NT2/D1 (cell line): ENCODE measurements at regions not wholly inside any gene's neighbourhood (a gene's known extent, or its start where the extent isn't known, plus 50 kb on each side); places are given as distances from the start of the nearest gene placed in this dataset.

ENCODE experiments used
- DNase-seq: peaks from one replicate; pipeline ENCODE4 v3.0.0-alpha.2; 2011; ENCODE audit warnings: low read depth, low spot score
- H3K27me3 ChIP-seq: 2 replicates; pipeline ENCODE4 v1.6.0; 2011; ENCODE audit warnings: mild to moderate bottlenecking; ENCODE audit not compliant: insufficient read length, insufficient read depth
- H3K36me3 ChIP-seq: 2 replicates; pipeline ENCODE4 v1.6.1; 2011; ENCODE audit warnings: mild to moderate bottlenecking, low read length, mixed read lengths; ENCODE audit not compliant: insufficient read depth, insufficient read length
- H3K4me1 ChIP-seq: 2 replicates; pipeline ENCODE4 v1.5.1; 2011; ENCODE audit not compliant: insufficient read depth, insufficient read length
- H3K4me3 ChIP-seq: 2 replicates; pipeline ENCODE4 v1.5.1; 2011; ENCODE audit warnings: low read depth; ENCODE audit not compliant: insufficient read length
- H3K9ac ChIP-seq: 2 replicates; pipeline ENCODE4 v1.6.0; 2011; ENCODE audit warnings: low read depth; ENCODE audit not compliant: insufficient read length
- H3K9me3 ChIP-seq: 2 replicates; pipeline ENCODE4 v1.5.1; 2011; ENCODE audit warnings: mild to moderate bottlenecking, low read length; ENCODE audit not compliant: insufficient read depth
- SUZ12 ChIP-seq: IDR thresholded peaks from 2 replicates; pipeline ENCODE4 v1.6.1; 2011; ENCODE audit not compliant: insufficient read length, insufficient read depth; ENCODE audit errors: extremely low read depth
- YY1 ChIP-seq: IDR thresholded peaks from 2 replicates; pipeline ENCODE4 v1.6.1; 2011; ENCODE audit not compliant: insufficient read length, insufficient read depth
- ZNF274 ChIP-seq: IDR thresholded peaks from 2 replicates; pipeline ENCODE4 v1.6.1; 2011; ENCODE audit warnings: mild to moderate bottlenecking, low read depth, low read length

- H3K9me3 ChIP-seq, result no peaks in the 10 kb centered on the region
- H3K27me3 ChIP-seq, result no peaks in the 10 kb centered on the region
- peaks cover 3% of the 10 kb centered on the region for H3K4me1 ChIP-seq
- no peaks in the 10 kb centered on the region for H3K36me3 ChIP-seq
- no peak for DNase-seq
- no peak overlapping the region for H3K9ac ChIP-seq
- no peak for TF ChIP-seq ZNF274
- no peak for TF ChIP-seq SUZ12
- TF ChIP-seq YY1, result no peak
- no peak overlapping the region for H3K4me3 ChIP-seq
Observed at GRCh38 chr1:90561103-90561783, 155.9 kb downstream of the BARHL2 start.

- H3K4me3 ChIP-seq, result no peak overlapping the region
- H3K36me3 ChIP-seq, result no peaks in the 10 kb centered on the region
- TF ChIP-seq YY1 (no peak), SUZ12 (no peak), ZNF274 (no peak)
- H3K9ac ChIP-seq, result no peak overlapping the region
- no peak for DNase-seq
- H3K4me1 ChIP-seq, result peaks cover 3% of the 10 kb centered on the region
- no peaks in the 10 kb centered on the region for H3K9me3 ChIP-seq
- no peaks in the 10 kb centered on the region for H3K27me3 ChIP-seq
Observed at GRCh38 chr1:90558754-90559378, 158.2 kb downstream of the BARHL2 start.

GRCh38 chr1:90558126-90558525 is 159.0 kb downstream of the BARHL2 start:
- Histone ChIP-seq H3K9me3 (no peaks in the 10 kb centered on the region), H3K4me3 (no peak overlapping the region), H3K4me1 (peaks cover 3% of the 10 kb centered on the region), H3K27me3 (no peaks in the 10 kb centered on the region), H3K9ac (no peak overlapping the region), H3K36me3 (no peaks in the 10 kb centered on the region)
- TF ChIP-seq YY1, result no peak
- no peak for TF ChIP-seq SUZ12
- no peak for DNase-seq

- TF ChIP-seq ZNF274 (no peak), SUZ12 (no peak), YY1 (no peak)
- DNase-seq, result no peak
- H3K4me3 ChIP-seq, result no peak overlapping the region
- peaks cover 3% of the 10 kb centered on the region for H3K4me1 ChIP-seq
- H3K9ac ChIP-seq, result no peak overlapping the region
- H3K27me3 ChIP-seq, result no peaks in the 10 kb centered on the region
- no peaks in the 10 kb centered on the region for H3K9me3 ChIP-seq
- no peaks in the 10 kb centered on the region for H3K36me3 ChIP-seq
Observed at GRCh38 chr1:90557706-90558105, 159.4 kb downstream of the BARHL2 start.

GRCh38 chr1:90550626-90551406 is 166.3 kb downstream of the BARHL2 start:
- no peaks in the 10 kb centered on the region for H3K9me3 ChIP-seq
- no peak for DNase-seq
- H3K27me3 ChIP-seq, result no peaks in the 10 kb centered on the region
- no peaks in the 10 kb centered on the region for H3K4me1 ChIP-seq
- H3K36me3 ChIP-seq, result no peaks in the 10 kb centered on the region
- TF ChIP-seq ZNF274 (no peak), YY1 (no peak), SUZ12 (no peak)
- no peak overlapping the region for H3K9ac ChIP-seq
- no peak overlapping the region for H3K4me3 ChIP-seq

- Histone ChIP-seq H3K9me3 (no peaks in the 10 kb centered on the region), H3K27me3 (no peaks in the 10 kb centered on the region), H3K9ac (no peak overlapping the region), H3K4me3 (no peak overlapping the region), H3K4me1 (no peaks in the 10 kb centered on the region), H3K36me3 (no peaks in the 10 kb centered on the region)
- TF ChIP-seq ZNF274 (no peak), SUZ12 (no peak), YY1 (no peak)
- no peak for DNase-seq
Observed at GRCh38 chr1:90544356-90544755, 172.7 kb downstream of the BARHL2 start.

- no peaks in the 10 kb centered on the region for H3K27me3 ChIP-seq
- H3K4me3 ChIP-seq, result no peak overlapping the region
- H3K9me3 ChIP-seq, result no peaks in the 10 kb centered on the region
- no peak for DNase-seq
- no peaks in the 10 kb centered on the region for H3K4me1 ChIP-seq
- H3K36me3 ChIP-seq, result no peaks in the 10 kb centered on the region
- TF ChIP-seq SUZ12 (no peak), YY1 (no peak), ZNF274 (no peak)
- H3K9ac ChIP-seq, result no peak overlapping the region
Observed at GRCh38 chr1:90537606-90538362, 179.3 kb downstream of the BARHL2 start.
